Esophagus muscularis mucosa (tissue), 4 donors: ENCODE measurements at regions not wholly inside any gene's neighbourhood (a gene's known extent, or its start where the extent isn't known, plus 50 kb on each side); places are given as distances from the start of the nearest gene placed in this dataset.
A peak's percentile ranks its signal among the peaks of the same experiment; 100 is the strongest.

Source experiments
- DNase-seq: peaks from one replicate; pipeline ENCODE4 v3.0.0-alpha.2; 2017; ENCODE audit errors: extremely low spot score
- H3K27ac ChIP-seq, 4 donors: fragments of 200-600 bp; sonication (generic); replicated peaks in 1 of 4; 1 replicate in 3 of 4; 2 replicates in 1 of 4; pipeline ENCODE4 v1.5.1; 2016 to 2019; ENCODE audit warnings: mild to moderate bottlenecking in 1 of 4
- H3K27me3 ChIP-seq, 4 donors: fragments of 200-600 bp; sonication (generic); one replicate each; pipeline versions ENCODE4 v1.5.1 to v1.6.0; 2016 to 2019
- H3K36me3 ChIP-seq, 4 donors: fragments of 200-600 bp; sonication (generic); one replicate each; pipeline ENCODE4 v1.5.1; 2016 to 2019
- H3K4me1 ChIP-seq, 4 donors: fragments of 200-600 bp; sonication (generic); one replicate each; pipeline ENCODE4 v1.5.1; 2016 to 2019
- H3K4me3 ChIP-seq, 4 donors: fragments of 200-600 bp; sonication (generic); 1 replicate in 2 of 4; 2 replicates in 2 of 4; pipeline ENCODE4 v1.5.1; 2016 to 2019; ENCODE audit warnings: mild to moderate bottlenecking in 4 of 4, moderate library complexity in 1 of 4
- H3K9me3 ChIP-seq, 4 donors: fragments of 200-600 bp; sonication (generic); 1 replicate in 3 of 4; 2 replicates in 1 of 4; pipeline ENCODE4 v1.5.1; 2016 to 2019
- EP300 ChIP-seq: sonication (generic); formaldehyde crosslinking; IDR thresholded peaks from one replicate; pipeline ENCODE4 v1.6.1; 2017; ENCODE audit warnings: antibody characterized with exemption
- POLR2A ChIP-seq: fragments of 450-650 bp; IDR thresholded peaks from one replicate; pipeline ENCODE4 v1.6.1; 2017; ENCODE audit warnings: antibody characterized with exemption, moderate library complexity, mild to moderate bottlenecking, low read depth
- POLR2AphosphoS5 ChIP-seq, 2 donors: sonication (generic); formaldehyde crosslinking; IDR thresholded peaks; one replicate each; pipeline ENCODE4 v1.6.1; 2017; ENCODE audit warnings: antibody characterized with exemption in 2 of 2
- WGBS: methylation state at CpG from one replicate; pipeline ENCODE4 v1.1.5; 2018; 5-methylcytosine and 5-hydroxymethylcytosine counted together
- intact Hi-C: fragments of 100-400 bp; cut with DNase I; formaldehyde crosslinking; loops from one replicate; pipeline ENCODE4 v1.15.1; 2023
- TF ChIP-seq, protein P1 (sequence below), 3 experiments: fragments of 200-600 bp in 2 of 3; fragments of 450-650 bp in 1 of 3; sonication (generic) in 2 of 3; IDR thresholded peaks; one replicate each; pipeline ENCODE4 v1.5.1; 2017 to 2019; ENCODE audit warnings: antibody characterized with exemption in 3 of 3, mild to moderate bottlenecking in 2 of 3, moderate library complexity in 1 of 3

DNA sequence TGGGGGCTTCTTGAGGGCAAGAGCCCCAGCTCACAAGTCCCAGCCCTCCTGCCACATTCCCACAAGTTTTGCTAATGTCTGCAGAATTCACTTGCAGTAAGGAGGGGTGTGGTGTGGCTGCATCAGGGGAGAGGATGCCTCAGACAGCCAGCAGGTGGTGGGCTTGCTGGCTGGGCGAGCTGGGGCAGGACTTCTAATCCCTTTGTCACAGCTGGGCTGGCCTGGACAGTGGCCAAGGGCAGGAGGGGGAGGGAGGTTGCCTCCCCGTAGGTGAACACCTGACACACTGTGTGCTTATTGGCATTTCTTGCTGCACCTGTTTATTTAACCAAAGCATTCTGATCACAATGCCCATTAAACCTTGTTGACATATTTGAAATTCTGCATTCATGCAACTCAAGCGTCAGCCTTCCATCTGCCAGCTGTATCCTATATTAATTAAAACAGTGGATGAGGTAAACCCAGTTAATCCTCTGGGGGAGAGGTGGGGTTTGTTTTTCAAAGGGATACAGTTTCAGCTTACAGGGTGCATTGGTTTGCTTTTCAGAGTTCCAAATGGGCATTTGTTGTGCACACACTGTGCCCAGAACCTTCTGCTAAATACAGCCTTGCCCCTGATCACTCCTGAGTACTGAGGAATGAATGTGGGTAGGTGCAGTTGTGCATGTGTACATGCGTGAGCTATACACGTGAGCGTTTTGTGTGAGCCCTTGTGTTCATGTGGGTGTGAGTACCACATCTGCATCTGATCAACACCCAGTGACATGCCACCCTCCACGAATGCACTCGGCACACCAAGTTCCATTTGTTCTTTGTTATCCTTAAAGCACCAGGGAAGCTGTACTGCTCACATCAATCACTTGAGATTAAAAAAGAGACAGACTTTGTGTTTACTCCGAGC is 268.7 kb downstream of the XXYLT1 start:
- Histone ChIP-seq H3K4me1 (peaks cover 12 to 21% (median 20%) of the 10 kb centered on the region in 4 donors), H3K4me3 (no peak overlapping the region), H3K27me3 (peaks cover 0 to 8% (median 0%) of the 10 kb centered on the region in 4 donors), H3K9me3 (no peaks in the 10 kb centered on the region), H3K36me3 (no peaks in the 10 kb centered on the region), H3K27ac (peak overlapping the region in 3 of 4 donors; percentile 0 to 44 (median 33))
- no peak for TF ChIP-seq POLR2A
- no peak for TF ChIP-seq EP300
- TF ChIP-seq, protein P1, sequence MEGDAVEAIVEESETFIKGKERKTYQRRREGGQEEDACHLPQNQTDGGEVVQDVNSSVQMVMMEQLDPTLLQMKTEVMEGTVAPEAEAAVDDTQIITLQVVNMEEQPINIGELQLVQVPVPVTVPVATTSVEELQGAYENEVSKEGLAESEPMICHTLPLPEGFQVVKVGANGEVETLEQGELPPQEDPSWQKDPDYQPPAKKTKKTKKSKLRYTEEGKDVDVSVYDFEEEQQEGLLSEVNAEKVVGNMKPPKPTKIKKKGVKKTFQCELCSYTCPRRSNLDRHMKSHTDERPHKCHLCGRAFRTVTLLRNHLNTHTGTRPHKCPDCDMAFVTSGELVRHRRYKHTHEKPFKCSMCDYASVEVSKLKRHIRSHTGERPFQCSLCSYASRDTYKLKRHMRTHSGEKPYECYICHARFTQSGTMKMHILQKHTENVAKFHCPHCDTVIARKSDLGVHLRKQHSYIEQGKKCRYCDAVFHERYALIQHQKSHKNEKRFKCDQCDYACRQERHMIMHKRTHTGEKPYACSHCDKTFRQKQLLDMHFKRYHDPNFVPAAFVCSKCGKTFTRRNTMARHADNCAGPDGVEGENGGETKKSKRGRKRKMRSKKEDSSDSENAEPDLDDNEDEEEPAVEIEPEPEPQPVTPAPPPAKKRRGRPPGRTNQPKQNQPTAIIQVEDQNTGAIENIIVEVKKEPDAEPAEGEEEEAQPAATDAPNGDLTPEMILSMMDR (IDR thresholded peaks at IDR 0.05): peak; percentile 35 to 48 (median 43)
- peak in 1 of 2 donors; percentile 17 for TF ChIP-seq POLR2AphosphoS5 (IDR thresholded peaks at IDR 0.05)
- intact Hi-C loops: no loop called here
- 49% methylated on average over 8 of the region's 9 CpGs for whole genome bisulfite sequencing
- no peak for DNase-seq

DNA sequence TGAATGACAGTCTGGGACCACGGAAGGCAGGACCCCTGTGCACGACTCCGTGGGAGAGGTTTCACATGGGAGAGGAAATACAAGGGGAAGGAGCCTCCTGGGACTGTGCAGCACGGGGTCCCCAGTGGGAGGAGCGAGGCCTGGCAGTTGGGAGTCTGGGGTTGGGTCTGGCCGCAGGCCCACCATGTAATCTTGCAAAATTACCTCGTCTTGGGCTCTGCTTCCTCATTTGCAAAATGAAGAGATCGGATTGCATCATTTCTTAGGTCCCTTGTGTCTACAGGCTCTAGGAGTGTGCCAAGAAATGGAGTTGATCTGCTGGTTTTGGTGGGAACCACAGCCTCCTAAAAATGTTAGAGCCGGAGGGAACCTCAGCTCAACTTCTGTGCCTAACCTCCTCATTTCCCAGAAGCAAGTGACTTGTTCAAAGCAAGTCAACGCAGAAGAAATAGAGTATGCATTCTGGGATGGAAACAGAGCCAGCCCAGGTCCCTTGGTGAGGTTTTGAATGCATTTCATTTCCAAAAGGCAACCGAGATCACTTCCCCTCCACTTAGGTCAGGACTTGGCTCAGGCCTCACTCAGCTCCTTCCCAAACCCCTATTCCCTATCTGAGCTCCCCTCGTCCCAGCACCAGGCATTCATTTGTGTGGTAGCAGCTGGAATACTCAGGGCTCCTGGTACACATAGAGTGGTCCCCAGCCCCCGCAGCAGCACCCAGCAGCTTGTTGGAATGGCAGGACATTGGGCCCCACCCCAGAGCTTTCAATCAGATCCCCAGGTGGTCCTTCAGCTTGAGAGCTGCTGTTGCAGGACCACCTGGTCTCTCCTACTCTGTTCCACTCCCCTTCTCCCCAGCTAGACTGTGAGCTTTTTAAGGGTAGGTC is 267.7 kb downstream of the XXYLT1 start:
- whole genome bisulfite sequencing: 62% methylated on average over 12 of the region's 13 CpGs
- peak; percentile 94 for DNase-seq
- TF ChIP-seq, protein P1 (IDR thresholded peaks at IDR 0.05): no peak
- peak in 1 of 2 donors; percentile 31 for TF ChIP-seq POLR2AphosphoS5 (IDR thresholded peaks at IDR 0.05)
- no peak for TF ChIP-seq EP300
- TF ChIP-seq POLR2A: no peak
- no peak overlapping the region for H3K4me3 ChIP-seq
- H3K4me1 ChIP-seq: peaks cover 12 to 21% (median 20%) of the 10 kb centered on the region in 4 donors
- no peaks in the 10 kb centered on the region for H3K9me3 ChIP-seq
- intact Hi-C loops: no loop called here
- peaks cover 0 to 8% (median 0%) of the 10 kb centered on the region in 4 donors for H3K27me3 ChIP-seq
- no peaks in the 10 kb centered on the region for H3K36me3 ChIP-seq
- H3K27ac ChIP-seq: peak overlapping the region in 3 of 4 donors; percentile 14 to 44 (median 33)

DNA sequence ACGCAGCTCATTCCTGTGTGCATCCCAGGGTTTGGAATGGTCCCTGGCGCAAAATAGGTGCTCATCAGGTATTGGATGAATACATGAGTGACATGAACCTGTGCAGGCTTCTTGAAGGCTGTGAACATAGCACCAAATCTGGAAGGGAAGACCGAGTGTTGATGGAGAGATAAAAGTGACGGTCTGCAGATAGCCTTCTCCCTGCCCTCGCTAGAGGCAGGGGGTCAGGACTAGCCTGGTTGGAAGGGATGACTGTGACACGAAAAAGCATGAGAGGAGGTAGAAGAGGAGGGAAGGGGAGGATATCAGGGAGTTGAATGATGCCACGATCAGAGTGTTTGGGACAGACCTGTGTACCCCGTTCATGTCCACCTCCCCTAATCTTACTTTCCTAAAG is 267.1 kb downstream of the XXYLT1 start:
- intact Hi-C loops: no loop called here
- Histone ChIP-seq H3K27me3 (peaks cover 0 to 8% (median 0%) of the 10 kb centered on the region in 4 donors), H3K4me3 (no peak overlapping the region), H3K9me3 (no peaks in the 10 kb centered on the region), H3K4me1 (peaks cover 12 to 21% (median 20%) of the 10 kb centered on the region in 4 donors), H3K36me3 (no peaks in the 10 kb centered on the region), H3K27ac (no peak overlapping the region)
- TF ChIP-seq POLR2AphosphoS5 (IDR thresholded peaks at IDR 0.05): no peak
- no peak for TF ChIP-seq POLR2A
- TF ChIP-seq EP300: no peak
- TF ChIP-seq, protein P1 (IDR thresholded peaks at IDR 0.05): no peak
- no peak for DNase-seq
- 96% methylated on average over 8 of the region's 8 CpGs for WGBS

DNA sequence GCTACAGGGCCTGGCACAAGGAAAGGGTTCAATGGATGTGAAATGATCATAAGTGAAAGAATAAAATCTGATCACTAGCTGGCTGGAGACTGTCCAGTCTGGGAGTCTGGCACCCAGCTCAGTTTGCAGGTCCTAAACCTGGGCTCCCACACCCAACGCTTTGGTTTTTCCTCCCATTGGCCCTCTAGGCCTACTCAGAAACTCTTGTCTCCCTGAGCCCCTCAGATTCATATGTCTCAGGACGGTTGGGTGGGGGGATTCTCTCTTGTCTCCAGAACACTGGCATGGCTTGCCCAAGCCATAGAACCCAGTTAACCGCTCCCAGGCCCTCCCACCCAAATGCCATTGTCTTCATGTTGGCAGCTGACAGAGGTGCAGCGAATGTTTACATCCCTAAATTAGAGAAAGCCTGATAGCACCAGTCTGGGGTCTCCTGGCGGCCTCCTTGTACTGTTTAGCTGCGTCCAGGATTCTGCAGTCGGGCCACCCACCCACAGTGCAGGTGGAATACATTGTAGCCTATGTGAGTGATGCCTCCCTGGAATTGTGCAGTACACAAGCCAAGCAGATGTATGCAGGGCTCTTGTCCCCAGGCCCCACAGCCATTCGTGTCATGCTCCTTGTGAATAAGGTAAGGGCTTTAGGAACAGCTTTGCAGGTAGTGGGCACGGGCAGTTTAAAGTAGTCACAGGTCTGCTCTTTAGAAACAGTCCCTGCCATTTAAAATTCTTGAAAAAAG is 266.3 kb downstream of the XXYLT1 start:
- Histone ChIP-seq H3K9me3 (no peaks in the 10 kb centered on the region), H3K36me3 (no peaks in the 10 kb centered on the region), H3K4me1 (peaks cover 12 to 21% (median 20%) of the 10 kb centered on the region in 4 donors), H3K27ac (no peak overlapping the region), H3K4me3 (no peak overlapping the region), H3K27me3 (peaks cover 0 to 8% (median 0%) of the 10 kb centered on the region in 4 donors)
- DNase-seq: no peak
- intact Hi-C loops: no loop called here
- 97% methylated on average over 9 of the region's 9 CpGs for WGBS
- TF ChIP-seq EP300 (no peak), POLR2A (no peak), POLR2AphosphoS5 (IDR thresholded peaks at IDR 0.05) (no peak)
- TF ChIP-seq, protein P1 (IDR thresholded peaks at IDR 0.05): no peak
